ENCODE measurements at regions not wholly inside any gene's neighbourhood (a gene's known extent, or its start where the extent isn't known, plus 50 kb on each side); places are given as distances from the start of the nearest gene placed in this dataset.

GRCh38 chr1:223490256-223490655 lies 97.0 kb downstream of the CCDC185 start:
- ChIA-PET POLR2A (ENCODE audit: low non-redundant PET) (no interaction called here), CTCF (interaction anchor here (0.6 to 0.7 kb wide), 2 partner anchors 26 to 208 kb away, joined by 3 read pairs; no protein-coding TSS in a partner anchor)
- DNase-seq (ENCODE audit: low spot score) = no peak
- TF ChIP-seq CTCF (conservative IDR thresholded peaks at IDR 0.05; ENCODE audit: low read depth) = no peak
- H3K27ac ChIP-seq = no peak overlapping the region

All from RWPE1 (cell line).